Activated T-cell treated with anti-CD3 and anti-CD28 coated beads for 48 hours (primary cell): ENCODE measurements at regions not wholly inside any gene's neighbourhood (a gene's known extent, or its start where the extent isn't known, plus 50 kb on each side); places are given as distances from the start of the nearest gene placed in this dataset.
"Not testable (repeated sequence)": the region's sequence is repeated elsewhere in the genome, so short reads cannot be mapped to it uniquely, and the experiment has no call there.

Experiments used
- DNase-seq: peaks from one replicate; pipeline ENCODE4 v3.0.0-alpha.2; 2020; ENCODE audit warnings: low read depth

GRCh38 chr14:105969026-105969425 is 442.6 kb downstream of the TMEM121 start:
- DNase-seq: not testable (repeated sequence)

- DNase-seq: not testable (repeated sequence)
These were observed 444.4 kb downstream of the TMEM121 start for GRCh38 chr14:105970821-105971220.

- no peak for DNase-seq
These were observed 445.5 kb downstream of the TMEM121 start for GRCh38 chr14:105971593-105972500.

- peak; percentile 55 for DNase-seq
These were observed 448.5 kb downstream of the TMEM121 start for GRCh38 chr14:105974902-105975301.

- no peak for DNase-seq
These were observed 452.4 kb downstream of the TMEM121 start for GRCh38 chr14:105978618-105979295.

- no peak for DNase-seq
These were observed 453.1 kb downstream of the TMEM121 start for GRCh38 chr14:105979446-105979845.

GRCh38 chr14:105980224-105980623 is 453.8 kb downstream of the TMEM121 start:
- no peak for DNase-seq

- DNase-seq: not testable (repeated sequence)
These were observed 455.3 kb downstream of the TMEM121 start for GRCh38 chr14:105981517-105982302.

- DNase-seq: no peak
These were observed 456.3 kb downstream of the TMEM121 start for GRCh38 chr14:105982664-105983063.

GRCh38 chr14:105986894-105987284 is 460.5 kb downstream of the TMEM121 start:
- no peak for DNase-seq

GRCh38 chr14:105987563-105987962 is 461.2 kb downstream of the TMEM121 start:
- no peak for DNase-seq

- DNase-seq: no peak
These were observed 463.4 kb downstream of the TMEM121 start for GRCh38 chr14:105989566-105990302.

GRCh38 chr14:105991677-105992076 is 465.3 kb downstream of the TMEM121 start:
- not testable (repeated sequence) for DNase-seq

- DNase-seq: no peak
These were observed 467.4 kb downstream of the TMEM121 start for GRCh38 chr14:105993814-105994213.

GRCh38 chr14:105995011-105995710 is 468.8 kb downstream of the TMEM121 start:
- not testable (repeated sequence) for DNase-seq

- DNase-seq: not testable (repeated sequence)
These were observed 472.2 kb downstream of the TMEM121 start for GRCh38 chr14:105998597-105998996.

- peak; percentile 78 for DNase-seq
These were observed 473.1 kb downstream of the TMEM121 start for GRCh38 chr14:105999361-106000028.

- peak; percentile 76 for DNase-seq
These were observed 473.7 kb downstream of the TMEM121 start for GRCh38 chr14:106000029-106000511.

- not testable (repeated sequence) for DNase-seq
These were observed 474.9 kb downstream of the TMEM121 start for GRCh38 chr14:106001277-106001676.

- DNase-seq: no peak
These were observed 477.0 kb downstream of the TMEM121 start for GRCh38 chr14:106003351-106003750.
